HEK293 (cell line): ENCODE measurements at regions not wholly inside any gene's neighbourhood (a gene's known extent, or its start where the extent isn't known, plus 50 kb on each side); places are given as distances from the start of the nearest gene placed in this dataset.

Source experiments
- CTCF ChIA-PET: fragments of 350-600 bp; formaldehyde crosslinking; extraction: SDS; loops from one replicate; lab custom pipeline; 2021; ENCODE audit warnings: antibody characterized with exemption; lab: Yijun Ruan, JAX
- POLR2A ChIA-PET: fragments of 300-600 bp; formaldehyde crosslinking; extraction: SDS; loops from one replicate; lab custom pipeline; 2020; ENCODE audit warnings: antibody characterized with exemption, inconsistent platforms; lab: Yijun Ruan, JAX
- H3K27ac ChIP-seq: fragments of 200-500 bp; sonication (Bioruptor generic); 2 replicates; pipeline ENCODE4 v1.5.1; 2014; ENCODE audit warnings: low read depth, low read length, control low read depth, inconsistent platforms; ENCODE audit errors: extremely low read depth
- H3K36me3 ChIP-seq, 2 experiments: fragments of 200-500 bp in 1 of 2; sonication (Bioruptor generic) in 1 of 2; 1 replicate in 1 of 2; 2 replicates in 1 of 2; pipeline ENCODE4 v1.5.1; 2014 to 2017; ENCODE audit warnings: inconsistent platforms in 2 of 2, low read length in 2 of 2; ENCODE audit not compliant: control insufficient read depth in 2 of 2, insufficient read depth in 1 of 2
- H3K4me1 ChIP-seq: fragments of 200-500 bp; sonication (Bioruptor generic); 2 replicates; pipeline ENCODE4 v1.5.1; 2014; ENCODE audit warnings: mild to moderate bottlenecking, low read length, inconsistent platforms; ENCODE audit not compliant: control insufficient read depth, insufficient read depth
- H3K4me3 ChIP-seq: 2 replicates; pipeline ENCODE4 v1.5.1; 2011; ENCODE audit warnings: low read depth, mild to moderate bottlenecking, control low read depth, low read length, moderate library complexity
- H3K9me3 ChIP-seq: fragments of 200-500 bp; sonication (Bioruptor generic); 2 replicates; pipeline ENCODE4 v1.5.1; 2014; ENCODE audit warnings: low read depth, low read length, inconsistent platforms; ENCODE audit not compliant: control insufficient read depth, insufficient read depth
- HIC1 ChIP-seq: fragments of 450-650 bp; formaldehyde crosslinking; IDR thresholded peaks from 2 replicates; pipeline ENCODE4 v1.5.1; 2016; ENCODE audit warnings: missing biosample characterization, missing genetic modification characterization
- PBX3 ChIP-seq: sonication (generic); formaldehyde crosslinking; IDR thresholded peaks from 2 replicates; pipeline ENCODE4 v1.8.1; 2022; ENCODE audit warnings: mild to moderate bottlenecking, moderate library complexity, missing genetic modification reagents
- ZNF223 ChIP-seq: fragments of 450-650 bp; formaldehyde crosslinking; IDR thresholded peaks from 2 replicates; pipeline ENCODE4 v1.5.1; 2016; ENCODE audit warnings: missing biosample characterization, missing genetic modification characterization
- ZNF266 ChIP-seq: fragments of 450-650 bp; formaldehyde crosslinking; IDR thresholded peaks from 2 replicates; pipeline ENCODE4 v1.5.1; 2016; ENCODE audit warnings: missing biosample characterization, missing genetic modification characterization, low read depth
- ZNF350 ChIP-seq: fragments of 450-650 bp; formaldehyde crosslinking; IDR thresholded peaks from 2 replicates; pipeline ENCODE4 v1.5.0; 2017; ENCODE audit warnings: missing biosample characterization, mild to moderate bottlenecking, missing genetic modification characterization
- ZNF473 ChIP-seq: fragments of 450-650 bp; formaldehyde crosslinking; IDR thresholded peaks from 2 replicates; pipeline ENCODE4 v1.5.1; 2017; ENCODE audit warnings: missing biosample characterization, missing genetic modification characterization
- ZNF549 ChIP-seq: fragments of 450-650 bp; IDR thresholded peaks from 2 replicates; pipeline ENCODE4 v1.5.1; 2018; ENCODE audit warnings: missing biosample characterization, missing genetic modification characterization, mild to moderate bottlenecking, inconsistent platforms, moderate library complexity
- ZNF777 ChIP-seq: fragments of 450-650 bp; formaldehyde crosslinking; IDR thresholded peaks from 2 replicates; pipeline ENCODE4 v1.5.1; 2017; ENCODE audit warnings: missing biosample characterization, missing genetic modification characterization, borderline replicate concordance
- ZNF792 ChIP-seq: fragments of 450-650 bp; formaldehyde crosslinking; IDR thresholded peaks from 2 replicates; pipeline ENCODE4 v1.5.1; 2016; ENCODE audit warnings: missing biosample characterization, missing genetic modification characterization
- ZNF843 ChIP-seq: fragments of 450-650 bp; formaldehyde crosslinking; IDR thresholded peaks from 2 replicates; pipeline ENCODE4 v1.5.1; 2016; ENCODE audit warnings: missing biosample characterization, missing genetic modification characterization
- TF ChIP-seq, protein P1 (sequence below): fragments of 450-650 bp; formaldehyde crosslinking; IDR thresholded peaks from 2 replicates; pipeline ENCODE4 v1.5.1; 2016; ENCODE audit warnings: missing biosample characterization, missing genetic modification characterization
- TF ChIP-seq, protein P2 (sequence below): fragments of 450-650 bp; formaldehyde crosslinking; IDR thresholded peaks from 2 replicates; pipeline ENCODE4 v1.5.1; 2017; ENCODE audit warnings: missing biosample characterization, missing genetic modification characterization
- TF ChIP-seq, protein P3 (sequence below): fragments of 450-650 bp; formaldehyde crosslinking; IDR thresholded peaks from 2 replicates; pipeline ENCODE4 v1.5.1; 2016; ENCODE audit warnings: missing biosample characterization, missing genetic modification characterization, low read depth
- TF ChIP-seq, protein P4 (sequence below): fragments of 450-650 bp; formaldehyde crosslinking; IDR thresholded peaks from 2 replicates; pipeline ENCODE4 v1.5.1; 2016; ENCODE audit warnings: missing biosample characterization, missing genetic modification characterization

GRCh38 chr20:58020656-58021454, 207.6 kb downstream of the ANKRD60 start (continued):
- TF ChIP-seq PBX3 (CRISPR knock-in tag) (no peak), ZNF350 (tag by site-specific recombination) (no peak), ZNF843 (tag by site-specific recombination) (no peak)
- TF ChIP-seq, protein P1, sequence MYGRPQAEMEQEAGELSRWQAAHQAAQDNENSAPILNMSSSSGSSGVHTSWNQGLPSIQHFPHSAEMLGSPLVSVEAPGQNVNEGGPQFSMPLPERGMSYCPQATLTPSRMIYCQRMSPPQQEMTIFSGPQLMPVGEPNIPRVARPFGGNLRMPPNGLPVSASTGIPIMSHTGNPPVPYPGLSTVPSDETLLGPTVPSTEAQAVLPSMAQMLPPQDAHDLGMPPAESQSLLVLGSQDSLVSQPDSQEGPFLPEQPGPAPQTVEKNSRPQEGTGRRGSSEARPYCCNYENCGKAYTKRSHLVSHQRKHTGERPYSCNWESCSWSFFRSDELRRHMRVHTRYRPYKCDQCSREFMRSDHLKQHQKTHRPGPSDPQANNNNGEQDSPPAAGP (tag by site-specific recombination), result no peak
- TF ChIP-seq, protein P2, sequence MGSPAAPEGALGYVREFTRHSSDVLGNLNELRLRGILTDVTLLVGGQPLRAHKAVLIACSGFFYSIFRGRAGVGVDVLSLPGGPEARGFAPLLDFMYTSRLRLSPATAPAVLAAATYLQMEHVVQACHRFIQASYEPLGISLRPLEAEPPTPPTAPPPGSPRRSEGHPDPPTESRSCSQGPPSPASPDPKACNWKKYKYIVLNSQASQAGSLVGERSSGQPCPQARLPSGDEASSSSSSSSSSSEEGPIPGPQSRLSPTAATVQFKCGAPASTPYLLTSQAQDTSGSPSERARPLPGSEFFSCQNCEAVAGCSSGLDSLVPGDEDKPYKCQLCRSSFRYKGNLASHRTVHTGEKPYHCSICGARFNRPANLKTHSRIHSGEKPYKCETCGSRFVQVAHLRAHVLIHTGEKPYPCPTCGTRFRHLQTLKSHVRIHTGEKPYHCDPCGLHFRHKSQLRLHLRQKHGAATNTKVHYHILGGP, result no peak

- no peaks in the 10 kb centered on the region for H3K4me1 ChIP-seq
- no peaks in the 10 kb centered on the region for H3K36me3 ChIP-seq
- H3K9me3 ChIP-seq, result no peaks in the 10 kb centered on the region
- no peak overlapping the region for H3K4me3 ChIP-seq
- H3K27ac ChIP-seq, result no peak overlapping the region
- CTCF ChIA-PET, result interaction anchor here (0.6 kb wide), 1 partner anchor 28 kb away, joined by 3 read pairs; no protein-coding TSS in a partner anchor
- no peak for TF ChIP-seq ZNF549 (tag by site-specific recombination)
- TF ChIP-seq, protein P3, sequence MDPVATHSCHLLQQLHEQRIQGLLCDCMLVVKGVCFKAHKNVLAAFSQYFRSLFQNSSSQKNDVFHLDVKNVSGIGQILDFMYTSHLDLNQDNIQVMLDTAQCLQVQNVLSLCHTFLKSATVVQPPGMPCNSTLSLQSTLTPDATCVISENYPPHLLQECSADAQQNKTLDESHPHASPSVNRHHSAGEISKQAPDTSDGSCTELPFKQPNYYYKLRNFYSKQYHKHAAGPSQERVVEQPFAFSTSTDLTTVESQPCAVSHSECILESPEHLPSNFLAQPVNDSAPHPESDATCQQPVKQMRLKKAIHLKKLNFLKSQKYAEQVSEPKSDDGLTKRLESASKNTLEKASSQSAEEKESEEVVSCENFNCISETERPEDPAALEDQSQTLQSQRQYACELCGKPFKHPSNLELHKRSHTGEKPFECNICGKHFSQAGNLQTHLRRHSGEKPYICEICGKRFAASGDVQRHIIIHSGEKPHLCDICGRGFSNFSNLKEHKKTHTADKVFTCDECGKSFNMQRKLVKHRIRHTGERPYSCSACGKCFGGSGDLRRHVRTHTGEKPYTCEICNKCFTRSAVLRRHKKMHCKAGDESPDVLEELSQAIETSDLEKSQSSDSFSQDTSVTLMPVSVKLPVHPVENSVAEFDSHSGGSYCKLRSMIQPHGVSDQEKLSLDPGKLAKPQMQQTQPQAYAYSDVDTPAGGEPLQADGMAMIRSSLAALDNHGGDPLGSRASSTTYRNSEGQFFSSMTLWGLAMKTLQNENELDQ (tag by site-specific recombination), result no peak
- no peak for TF ChIP-seq ZNF223
- no peak for TF ChIP-seq ZNF792 (tag by site-specific recombination)
- no peak for TF ChIP-seq ZNF777
- TF ChIP-seq ZNF266 (tag by site-specific recombination), result no peak
- TF ChIP-seq, protein P4, sequence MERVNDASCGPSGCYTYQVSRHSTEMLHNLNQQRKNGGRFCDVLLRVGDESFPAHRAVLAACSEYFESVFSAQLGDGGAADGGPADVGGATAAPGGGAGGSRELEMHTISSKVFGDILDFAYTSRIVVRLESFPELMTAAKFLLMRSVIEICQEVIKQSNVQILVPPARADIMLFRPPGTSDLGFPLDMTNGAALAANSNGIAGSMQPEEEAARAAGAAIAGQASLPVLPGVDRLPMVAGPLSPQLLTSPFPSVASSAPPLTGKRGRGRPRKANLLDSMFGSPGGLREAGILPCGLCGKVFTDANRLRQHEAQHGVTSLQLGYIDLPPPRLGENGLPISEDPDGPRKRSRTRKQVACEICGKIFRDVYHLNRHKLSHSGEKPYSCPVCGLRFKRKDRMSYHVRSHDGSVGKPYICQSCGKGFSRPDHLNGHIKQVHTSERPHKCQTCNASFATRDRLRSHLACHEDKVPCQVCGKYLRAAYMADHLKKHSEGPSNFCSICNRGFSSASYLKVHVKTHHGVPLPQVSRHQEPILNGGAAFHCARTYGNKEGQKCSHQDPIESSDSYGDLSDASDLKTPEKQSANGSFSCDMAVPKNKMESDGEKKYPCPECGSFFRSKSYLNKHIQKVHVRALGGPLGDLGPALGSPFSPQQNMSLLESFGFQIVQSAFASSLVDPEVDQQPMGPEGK (tag by site-specific recombination), result no peak
- no peak for TF ChIP-seq ZNF473 (tag by site-specific recombination)
- TF ChIP-seq HIC1 (tag by site-specific recombination), result no peak
- TF ChIP-seq, all 188 proteins: peak for 0
- POLR2A ChIA-PET, result no interaction called here
Observed at GRCh38 chr20:58019850-58020625, 208.4 kb downstream of the ANKRD60 start.
